ENCODE measurements at regions not wholly inside any gene's neighbourhood (a gene's known extent, or its start where the extent isn't known, plus 50 kb on each side); places are given as distances from the start of the nearest gene placed in this dataset.
"Not testable (repeated sequence)": the region's sequence is repeated elsewhere in the genome, so short reads cannot be mapped to it uniquely, and the experiment has no call there.

GRCh38 chr2:67619204-67619603, 222.1 kb downstream of the ETAA1 start:
- Mint-ChIP-seq H3K27ac (no peak overlapping the region), H3K27me3 (no peaks in the 10 kb centered on the region), H3K36me3 (no peaks in the 10 kb centered on the region), H3K4me3 (no peak overlapping the region), H3K9me3 (peaks cover 6% of the 10 kb centered on the region), H3K4me1 (ENCODE audit: unreplicated experiment) (peaks cover 4% of the 10 kb centered on the region)
- TF ChIP-seq, protein P1, sequence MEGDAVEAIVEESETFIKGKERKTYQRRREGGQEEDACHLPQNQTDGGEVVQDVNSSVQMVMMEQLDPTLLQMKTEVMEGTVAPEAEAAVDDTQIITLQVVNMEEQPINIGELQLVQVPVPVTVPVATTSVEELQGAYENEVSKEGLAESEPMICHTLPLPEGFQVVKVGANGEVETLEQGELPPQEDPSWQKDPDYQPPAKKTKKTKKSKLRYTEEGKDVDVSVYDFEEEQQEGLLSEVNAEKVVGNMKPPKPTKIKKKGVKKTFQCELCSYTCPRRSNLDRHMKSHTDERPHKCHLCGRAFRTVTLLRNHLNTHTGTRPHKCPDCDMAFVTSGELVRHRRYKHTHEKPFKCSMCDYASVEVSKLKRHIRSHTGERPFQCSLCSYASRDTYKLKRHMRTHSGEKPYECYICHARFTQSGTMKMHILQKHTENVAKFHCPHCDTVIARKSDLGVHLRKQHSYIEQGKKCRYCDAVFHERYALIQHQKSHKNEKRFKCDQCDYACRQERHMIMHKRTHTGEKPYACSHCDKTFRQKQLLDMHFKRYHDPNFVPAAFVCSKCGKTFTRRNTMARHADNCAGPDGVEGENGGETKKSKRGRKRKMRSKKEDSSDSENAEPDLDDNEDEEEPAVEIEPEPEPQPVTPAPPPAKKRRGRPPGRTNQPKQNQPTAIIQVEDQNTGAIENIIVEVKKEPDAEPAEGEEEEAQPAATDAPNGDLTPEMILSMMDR (conservative IDR thresholded peaks at IDR 0.05) = no peak
- DNase-seq (ENCODE audit: extremely low spot score, unreplicated experiment) = no peak

DNA sequence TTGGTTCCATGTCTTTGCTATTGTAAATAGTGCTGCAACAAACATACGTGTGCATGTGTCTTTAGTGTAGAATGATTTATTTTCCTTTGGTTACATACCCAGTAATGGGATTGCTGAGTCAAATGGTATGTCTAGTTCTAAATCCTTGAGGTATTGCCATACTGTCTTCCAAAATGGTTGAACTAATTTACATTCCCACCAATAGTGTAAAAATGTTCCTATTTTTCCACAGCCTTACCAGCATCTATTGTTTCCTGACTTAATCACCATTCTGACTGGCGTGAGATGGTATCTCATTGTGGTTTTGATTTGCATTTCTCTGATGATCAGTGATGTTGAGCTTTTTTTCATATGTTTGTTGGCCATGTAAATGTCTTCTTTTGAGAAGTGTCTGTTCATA, 226.6 kb downstream of the ETAA1 start:
- peaks cover 20% of the 10 kb centered on the region for H3K4me1 Mint-ChIP-seq (ENCODE audit: unreplicated experiment)
- H3K27me3 Mint-ChIP-seq; H3K27ac Mint-ChIP-seq; H3K9me3 Mint-ChIP-seq; DNase-seq (ENCODE audit: extremely low spot score, unreplicated experiment); H3K36me3 Mint-ChIP-seq; H3K4me3 Mint-ChIP-seq: not testable (repeated sequence)

- no peak overlapping the region for H3K27ac Mint-ChIP-seq
- TF ChIP-seq, protein P1 (conservative IDR thresholded peaks at IDR 0.05) = no peak
- H3K27me3 Mint-ChIP-seq = peaks cover 4% of the 10 kb centered on the region
- no peak overlapping the region for H3K4me3 Mint-ChIP-seq
- DNase-seq (ENCODE audit: extremely low spot score, unreplicated experiment) = no peak
- peaks cover 8% of the 10 kb centered on the region for H3K9me3 Mint-ChIP-seq
- no peaks in the 10 kb centered on the region for H3K36me3 Mint-ChIP-seq
- peaks cover 20% of the 10 kb centered on the region for H3K4me1 Mint-ChIP-seq (ENCODE audit: unreplicated experiment)
Measured at GRCh38 chr2:67625178-67625577, 228.0 kb downstream of the ETAA1 start.

DNA sequence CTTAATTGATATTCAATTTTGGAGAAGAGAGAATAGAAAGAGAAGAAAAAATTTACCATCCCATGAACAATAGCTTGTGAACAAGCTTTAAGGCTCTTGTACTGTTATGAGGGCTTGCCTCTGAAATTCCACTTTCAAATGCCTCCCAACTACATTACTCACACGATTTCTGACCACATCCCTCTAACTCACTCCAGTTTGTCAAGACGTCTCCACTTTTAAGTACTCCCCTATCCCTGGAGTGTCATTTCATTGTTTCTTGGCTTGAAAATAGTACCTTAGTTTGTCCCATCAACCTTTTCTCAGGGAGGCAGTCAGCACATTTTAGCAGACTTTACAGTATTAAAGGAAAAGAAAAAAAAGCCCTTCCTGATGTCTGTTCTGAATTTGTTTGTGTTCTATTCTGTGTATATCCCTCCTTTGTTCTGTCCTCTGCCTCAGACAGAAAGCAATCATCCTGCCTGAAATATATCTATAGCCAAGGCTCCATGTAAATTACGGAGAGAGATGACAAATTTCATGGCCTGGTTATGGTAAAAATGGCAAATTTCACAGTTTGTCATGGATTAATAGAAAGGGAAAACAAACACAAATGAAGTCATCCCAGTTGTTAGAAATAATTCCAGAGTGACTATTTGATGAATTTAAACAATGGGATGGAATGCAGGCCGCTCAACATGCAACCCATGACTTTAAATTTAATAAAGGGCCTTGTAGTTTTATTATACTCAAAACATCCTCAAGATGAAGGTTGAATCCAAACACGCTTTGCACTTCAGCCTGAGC, 228.8 kb downstream of the ETAA1 start:
- no peak for DNase-seq (ENCODE audit: extremely low spot score, unreplicated experiment)
- no peaks in the 10 kb centered on the region for H3K36me3 Mint-ChIP-seq
- peaks cover 12% of the 10 kb centered on the region for H3K9me3 Mint-ChIP-seq
- TF ChIP-seq, protein P1 (conservative IDR thresholded peaks at IDR 0.05) = no peak
- peaks cover 20% of the 10 kb centered on the region for H3K4me1 Mint-ChIP-seq (ENCODE audit: unreplicated experiment)
- H3K27me3 Mint-ChIP-seq = peaks cover 4% of the 10 kb centered on the region
- no peak overlapping the region for H3K27ac Mint-ChIP-seq
- no peak overlapping the region for H3K4me3 Mint-ChIP-seq

- DNase-seq (ENCODE audit: extremely low spot score, unreplicated experiment) = no peak
- peaks cover 20% of the 10 kb centered on the region for H3K4me1 Mint-ChIP-seq (ENCODE audit: unreplicated experiment)
- H3K9me3 Mint-ChIP-seq = peaks cover 12% of the 10 kb centered on the region
- no peak overlapping the region for H3K27ac Mint-ChIP-seq
- TF ChIP-seq, protein P1 (conservative IDR thresholded peaks at IDR 0.05) = no peak
- no peak overlapping the region for H3K4me3 Mint-ChIP-seq
- no peaks in the 10 kb centered on the region for H3K36me3 Mint-ChIP-seq
- peaks cover 4% of the 10 kb centered on the region for H3K27me3 Mint-ChIP-seq
Measured at GRCh38 chr2:67626656-67627055, 229.5 kb downstream of the ETAA1 start.

DNA sequence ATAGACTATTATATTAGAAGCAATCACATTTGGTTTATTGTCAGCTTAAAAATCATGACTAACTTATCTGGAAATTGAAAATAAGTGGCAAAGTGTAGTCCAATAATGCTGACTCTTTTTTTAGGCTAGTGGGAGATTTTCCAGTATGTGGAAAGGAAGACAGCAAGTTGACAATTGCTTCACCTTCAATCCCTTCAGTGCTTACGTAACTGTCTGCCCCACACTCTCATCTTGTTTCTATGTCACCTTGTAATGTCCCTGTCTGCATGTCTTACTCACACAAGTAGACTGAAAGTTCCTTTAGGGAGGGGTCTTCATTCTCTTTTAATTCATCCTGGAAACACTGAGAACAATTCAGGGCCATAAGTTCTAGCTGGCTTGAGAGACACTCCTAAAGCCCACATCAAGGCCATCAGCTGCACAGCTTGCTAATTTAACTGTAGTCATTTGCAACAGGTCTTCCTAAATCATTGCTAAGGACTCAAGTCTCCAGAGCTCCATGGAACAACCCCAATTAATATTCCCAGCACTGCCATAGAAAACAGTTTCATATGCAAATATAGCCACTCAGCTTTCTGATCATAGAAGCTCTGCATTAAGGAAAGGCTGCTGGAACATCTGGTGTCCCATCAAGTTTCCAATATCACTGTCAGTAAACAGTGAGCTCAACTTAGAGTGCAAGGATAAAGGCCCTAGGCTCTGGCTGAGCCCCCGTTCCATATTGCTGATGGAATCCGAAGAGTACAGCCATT, 230.5 kb downstream of the ETAA1 start:
- H3K36me3 Mint-ChIP-seq = no peaks in the 10 kb centered on the region
- H3K27me3 Mint-ChIP-seq = peaks cover 5% of the 10 kb centered on the region
- TF ChIP-seq, protein P1 (conservative IDR thresholded peaks at IDR 0.05) = no peak
- H3K4me1 Mint-ChIP-seq (ENCODE audit: unreplicated experiment) = peaks cover 20% of the 10 kb centered on the region
- no peak for DNase-seq (ENCODE audit: extremely low spot score, unreplicated experiment)
- peaks cover 6% of the 10 kb centered on the region for H3K9me3 Mint-ChIP-seq
- H3K4me3 Mint-ChIP-seq = no peak overlapping the region
- no peak overlapping the region for H3K27ac Mint-ChIP-seq

Data from type B pancreatic cell (in vitro differentiated cells).